Limb (tissue), 2 donors: ENCODE measurements at regions not wholly inside any gene's neighbourhood (a gene's known extent, or its start where the extent isn't known, plus 50 kb on each side); places are given as distances from the start of the nearest gene placed in this dataset.
"Not testable (repeated sequence)": the region's sequence is repeated elsewhere in the genome, so short reads cannot be mapped to it uniquely, and the experiment has no call there.

Experiments
- DNase-seq, 2 donors: peaks; one replicate each; pipeline ENCODE4 v3.0.0-alpha.2; 2016; ENCODE audit errors: extremely low spot score in 2 of 2

DNA sequence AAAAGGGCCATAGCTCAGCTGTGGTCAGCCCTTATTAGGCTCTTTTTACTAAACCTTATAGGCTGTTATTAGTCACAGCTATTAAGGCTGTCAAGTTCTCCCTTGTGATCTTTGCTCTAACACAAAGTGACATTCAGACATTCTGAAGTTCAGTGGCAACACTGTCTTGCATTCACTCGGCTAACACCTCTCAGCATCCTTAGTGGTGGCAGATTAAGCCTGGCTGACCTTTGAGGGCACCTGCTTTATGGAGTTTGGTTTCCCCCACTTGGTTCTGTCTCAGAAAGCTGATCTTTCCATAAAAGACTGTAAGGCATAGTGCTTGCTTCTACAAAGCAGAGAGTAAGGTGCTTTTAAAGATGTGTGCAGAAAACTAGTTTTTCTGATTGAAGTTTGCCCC lies 677.4 kb upstream of the TMEM132C start:
- DNase-seq = no peak

DNA sequence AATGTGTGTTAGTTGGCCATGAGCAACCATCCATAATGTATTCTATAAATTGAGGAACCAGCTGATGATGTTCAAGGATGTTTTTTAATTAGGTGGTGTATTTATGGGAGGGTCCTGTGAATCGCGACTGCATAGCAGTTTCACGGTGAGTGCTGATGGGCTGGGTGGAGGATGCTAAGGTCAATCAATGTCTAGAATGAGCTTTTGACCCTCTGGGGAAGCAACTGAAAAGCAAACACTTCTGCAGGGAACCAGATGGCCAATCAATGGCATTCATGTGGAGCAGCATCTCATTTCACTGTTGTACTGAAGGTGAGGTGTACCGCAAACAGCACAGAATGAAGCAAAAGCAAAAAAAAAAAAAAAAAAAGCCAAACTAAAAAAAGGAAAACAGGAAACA lies 676.1 kb upstream of the TMEM132C start:
- DNase-seq = no peak

DNA sequence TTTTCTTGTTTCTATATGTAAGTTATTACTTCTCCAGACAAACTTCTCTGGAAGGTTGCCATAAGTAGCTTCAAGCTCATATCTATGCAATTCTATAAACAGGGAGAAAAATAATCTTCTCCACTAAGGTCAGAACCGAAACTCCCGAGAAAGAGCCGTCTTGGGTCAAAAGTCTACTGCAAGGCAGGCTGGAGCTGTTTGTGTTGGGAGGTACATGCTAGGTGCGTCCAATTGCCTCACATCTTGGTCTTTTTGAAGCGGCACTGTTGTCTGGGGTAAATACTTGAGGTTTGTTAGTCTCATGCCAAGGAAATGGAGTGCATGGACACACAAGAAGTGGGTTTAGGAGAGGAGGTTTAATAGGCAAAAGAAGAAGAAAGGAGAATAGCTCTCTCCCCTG lies 674.7 kb upstream of the TMEM132C start:
- no peak for DNase-seq

DNA sequence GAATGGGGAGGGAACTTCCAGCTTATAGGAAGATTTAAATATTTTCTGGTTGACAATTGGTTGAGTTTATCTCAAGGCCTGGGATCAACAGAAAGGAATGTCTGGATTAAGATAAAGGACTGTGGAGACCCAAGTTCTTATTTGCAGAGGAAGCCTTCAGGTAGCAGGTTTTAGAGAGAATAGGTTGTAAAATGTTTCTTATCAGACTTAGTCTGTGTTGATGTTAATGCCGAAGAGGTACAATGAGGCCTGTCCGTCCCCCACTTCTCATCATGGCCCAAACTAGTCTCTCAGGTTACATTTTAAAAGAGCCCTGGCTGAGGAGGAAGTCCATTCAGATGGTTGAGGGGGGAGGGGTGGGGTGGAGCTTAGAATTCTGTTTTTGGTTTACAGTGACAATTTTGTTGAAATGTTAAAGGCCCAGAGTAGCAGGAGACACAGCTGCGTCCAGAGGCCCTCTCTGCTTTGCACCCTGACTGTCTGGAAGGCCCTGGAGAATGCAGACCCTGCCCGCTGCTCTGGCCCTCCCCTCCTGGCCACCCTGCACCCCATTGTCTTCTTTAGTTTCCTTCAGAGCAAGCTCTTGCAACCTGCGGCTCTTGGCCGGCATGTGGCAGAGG lies 672.5 kb upstream of the TMEM132C start:
- no peak for DNase-seq

DNA sequence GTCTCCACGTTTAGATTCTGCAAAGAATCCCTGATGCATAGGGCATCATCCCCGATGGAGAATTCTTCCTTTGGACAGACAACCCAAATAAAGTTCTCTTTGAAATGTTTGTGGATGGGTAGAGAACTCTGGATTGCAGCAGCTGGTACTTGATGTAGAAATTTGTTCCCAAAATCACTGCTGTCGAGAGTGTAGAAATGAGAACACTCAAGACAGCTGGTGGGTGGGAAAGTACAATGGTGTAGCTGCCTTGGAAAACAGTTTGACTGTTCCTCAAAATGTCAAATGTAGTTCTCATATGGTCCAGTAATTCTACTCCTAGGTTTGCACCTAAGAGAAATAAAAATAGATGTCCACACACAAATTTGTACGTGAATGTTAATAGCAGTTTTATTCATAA lies 671.5 kb upstream of the TMEM132C start:
- DNase-seq = no peak

GRCh38 chr12:127596891-127597290 lies 670.1 kb upstream of the TMEM132C start:
- DNase-seq = no peak

DNA sequence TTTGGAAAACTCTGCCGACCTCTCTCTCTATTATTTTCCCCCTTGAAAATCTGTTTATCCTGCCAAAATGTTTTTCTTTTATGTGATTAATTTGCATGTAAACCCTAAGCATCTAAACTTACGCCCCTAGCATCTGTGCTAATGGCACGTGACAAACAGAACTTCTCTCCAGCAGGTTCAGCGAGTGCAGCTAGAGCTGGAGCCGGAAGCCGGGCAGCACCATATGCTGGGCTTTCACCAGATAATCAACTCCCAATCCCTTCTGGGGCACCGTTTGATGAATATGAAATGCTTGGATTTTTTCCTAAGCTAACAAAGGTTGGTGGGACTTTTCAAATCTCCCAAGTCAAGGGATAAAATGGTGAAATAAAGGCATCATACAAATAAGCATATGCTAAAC lies 667.5 kb upstream of the TMEM132C start:
- DNase-seq = no peak

DNA sequence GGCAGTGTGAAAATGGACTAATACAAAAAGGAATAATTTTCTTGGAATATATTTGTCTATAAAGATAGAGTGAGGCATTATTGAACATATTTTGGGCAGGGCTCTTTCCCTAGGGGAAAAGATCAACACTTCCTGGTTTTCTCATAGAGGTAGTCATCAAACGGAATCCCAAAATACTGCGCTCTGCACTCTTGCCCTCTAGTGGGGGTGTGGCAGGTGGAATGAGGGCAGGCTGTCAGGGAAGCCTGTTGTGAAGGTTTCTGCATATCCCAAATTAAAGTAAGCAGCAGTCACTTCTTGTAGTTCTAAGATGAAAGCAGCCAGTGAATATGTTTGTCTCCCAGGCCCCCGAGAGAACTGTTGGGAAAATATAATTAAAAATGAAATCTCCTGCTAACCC lies 666.8 kb upstream of the TMEM132C start:
- DNase-seq = no peak

DNA sequence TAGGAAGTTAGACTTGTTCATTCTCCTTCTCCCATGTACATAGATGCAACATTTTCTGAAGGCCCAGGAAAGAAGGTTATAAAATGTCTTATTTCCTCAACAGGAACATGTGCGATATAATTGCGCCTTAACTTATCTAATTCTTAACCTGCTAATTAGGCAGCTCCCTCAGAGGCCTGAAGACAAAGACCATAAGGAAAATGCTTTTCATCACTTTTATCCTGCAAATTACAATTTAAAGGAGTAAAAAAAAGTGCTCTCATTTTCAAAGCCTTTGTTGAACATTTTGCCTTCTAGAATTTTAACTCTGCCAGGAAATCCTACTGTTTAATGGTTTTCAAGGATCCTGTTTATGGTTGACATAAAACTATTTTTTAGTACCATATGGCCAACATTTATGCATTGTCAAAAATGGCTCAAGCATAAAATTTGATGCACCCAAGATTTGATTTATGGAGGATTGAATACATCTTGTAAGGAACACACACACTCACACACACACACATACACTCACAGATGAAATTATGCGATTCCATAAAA lies 660.4 kb upstream of the TMEM132C start:
- no peak for DNase-seq

GRCh38 chr12:127607146-127607725 lies 659.7 kb upstream of the TMEM132C start:
- DNase-seq = no peak

DNA sequence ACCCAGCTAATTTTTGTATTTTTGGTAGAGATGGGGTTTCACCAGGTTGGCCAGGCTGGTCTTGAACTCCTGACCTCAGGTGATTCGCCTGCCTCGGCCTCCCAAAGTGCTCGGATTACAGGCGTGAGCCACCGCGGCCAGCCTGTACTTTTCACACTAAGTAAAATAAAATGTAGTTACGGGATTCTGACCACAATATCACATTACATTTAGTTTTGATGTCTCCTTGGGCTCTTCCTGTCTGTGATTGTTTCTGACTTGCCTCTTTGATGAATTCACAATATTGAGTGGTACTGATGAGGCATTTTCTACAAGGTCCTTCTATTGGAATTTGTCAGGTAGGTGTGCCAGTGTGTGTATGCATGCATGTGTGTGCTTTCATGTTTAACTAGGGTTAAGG lies 658.6 kb upstream of the TMEM132C start:
- DNase-seq = not testable (repeated sequence)

DNA sequence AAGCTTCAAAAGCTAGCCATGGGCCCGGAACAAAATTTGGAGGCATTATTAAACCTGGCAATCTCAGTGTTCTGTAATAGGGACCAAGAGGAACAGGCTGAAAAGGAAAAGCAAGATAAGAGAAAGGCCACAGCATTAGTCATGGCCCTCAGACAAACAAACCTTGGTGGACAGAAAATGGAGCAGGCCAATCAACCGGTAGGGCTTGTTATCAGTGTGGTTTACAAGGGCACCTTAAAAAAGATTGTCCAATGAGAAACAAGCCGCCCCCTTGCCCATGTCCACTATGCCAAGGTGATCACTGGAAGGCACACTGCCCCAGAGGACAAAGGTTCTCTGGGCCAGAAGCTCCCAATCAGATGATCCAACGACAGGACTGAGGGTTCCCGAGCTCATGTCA lies 653.9 kb upstream of the TMEM132C start:
- DNase-seq = no peak

DNA sequence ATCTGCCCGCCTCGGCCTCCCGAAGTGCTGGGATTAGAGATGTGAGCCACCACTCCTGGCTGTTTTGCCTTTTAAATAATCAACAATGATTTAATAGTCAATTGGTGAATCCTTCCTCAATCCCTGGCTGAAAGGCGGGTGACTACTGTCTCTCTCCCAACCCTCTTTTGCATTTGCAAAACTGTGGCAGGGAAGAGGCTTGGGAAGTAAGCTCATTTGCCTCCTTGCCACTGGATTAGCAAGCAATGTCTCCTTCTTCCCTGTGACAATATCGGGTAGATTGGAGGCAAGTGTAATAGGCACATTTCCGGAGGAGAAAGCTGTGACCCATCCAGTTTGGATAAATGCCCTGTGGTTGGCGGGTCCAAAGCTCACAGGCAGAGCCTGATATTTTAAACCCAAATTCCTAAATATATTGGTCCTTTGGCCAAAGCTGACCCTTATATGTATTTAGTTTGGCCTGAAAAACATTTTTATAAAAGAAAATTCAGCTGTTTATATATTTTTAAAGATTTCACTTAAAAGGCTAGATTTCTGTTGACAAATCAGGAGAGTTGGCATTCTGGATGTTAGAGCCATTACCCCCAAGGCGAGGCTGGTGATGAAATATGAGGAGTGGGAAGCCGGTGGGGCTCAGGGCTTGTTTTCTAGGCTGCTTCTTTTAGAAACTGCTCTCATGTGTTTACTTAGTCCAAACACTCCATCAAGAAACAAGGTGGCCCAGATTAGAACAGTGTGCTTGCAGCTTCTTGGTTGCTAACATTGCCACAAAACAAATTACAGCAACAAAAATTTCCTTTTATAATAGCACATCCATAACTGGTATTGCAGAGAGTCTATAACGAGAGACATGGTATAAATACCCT lies 646.9 kb upstream of the TMEM132C start:
- no peak for DNase-seq

DNA sequence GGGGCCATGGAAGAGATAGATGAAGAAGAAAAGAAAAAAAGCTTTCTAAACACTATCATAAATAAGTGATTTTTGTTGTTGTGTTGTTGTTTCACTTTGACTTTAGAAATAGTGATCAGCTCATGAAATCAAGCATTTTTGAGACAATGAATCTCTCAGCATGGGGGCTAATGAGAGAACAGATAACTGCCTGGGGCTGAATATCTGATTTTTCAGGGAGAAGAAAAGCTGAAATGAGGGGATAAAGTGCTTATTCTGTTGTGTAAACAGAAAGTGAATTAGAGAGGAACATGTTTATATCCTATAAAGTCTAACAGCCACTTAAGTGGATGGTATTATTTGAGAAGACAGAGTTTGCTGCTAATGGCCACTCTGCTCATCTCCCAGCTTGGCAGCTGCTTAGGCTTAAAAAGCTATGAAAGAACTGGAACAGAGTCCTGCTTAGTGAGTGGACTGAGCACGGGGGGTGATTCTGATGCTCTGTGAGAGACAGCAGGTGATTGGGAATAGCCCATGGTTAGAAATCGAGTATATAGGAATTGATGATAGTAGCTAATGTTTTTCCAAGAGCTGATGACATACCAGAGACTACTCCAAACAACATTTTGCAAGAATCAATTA lies 646.1 kb upstream of the TMEM132C start:
- no peak for DNase-seq

DNA sequence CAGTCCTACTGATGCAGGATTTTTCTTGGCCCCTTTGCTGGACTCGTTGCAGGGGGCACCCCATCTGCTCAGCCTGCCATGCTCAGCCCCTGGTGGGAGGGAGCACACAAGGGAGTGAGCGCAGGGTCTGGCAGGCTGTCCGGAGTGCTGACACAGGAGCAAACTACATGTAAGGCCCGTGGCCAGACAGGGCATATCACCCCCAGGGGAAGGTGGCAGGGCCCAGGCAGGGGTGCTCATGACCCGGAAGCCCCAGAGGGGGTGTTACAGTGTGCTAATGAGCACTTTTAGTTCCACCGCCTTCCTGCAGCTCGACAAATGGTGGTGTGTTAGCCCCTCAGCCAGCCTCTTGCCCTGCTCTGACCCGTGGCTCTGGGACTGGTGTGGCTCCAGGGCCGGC lies 645.6 kb upstream of the TMEM132C start:
- no peak for DNase-seq

DNA sequence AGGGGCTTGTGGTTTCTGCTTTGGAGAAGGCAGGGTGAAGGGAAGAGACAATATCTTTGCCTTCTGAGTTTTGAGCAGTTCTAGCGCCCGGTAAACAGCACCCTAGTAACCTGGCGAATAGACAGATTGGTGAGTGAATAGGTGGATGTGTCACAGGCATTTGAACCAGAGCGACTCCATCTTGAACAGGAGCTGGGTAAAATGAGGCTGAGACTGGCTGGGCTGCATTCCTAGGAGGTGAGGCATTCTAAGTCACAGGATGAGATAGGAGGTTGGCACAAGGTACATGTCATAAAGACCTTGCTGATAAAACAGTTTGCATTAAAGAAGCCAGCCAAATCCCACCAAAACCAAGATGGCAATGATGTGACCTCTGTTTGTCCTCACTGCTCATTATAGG lies 643.6 kb upstream of the TMEM132C start:
- no peak for DNase-seq

- DNase-seq = no peak
These were observed 641.7 kb upstream of the TMEM132C start for GRCh38 chr12:127625176-127625771.

DNA sequence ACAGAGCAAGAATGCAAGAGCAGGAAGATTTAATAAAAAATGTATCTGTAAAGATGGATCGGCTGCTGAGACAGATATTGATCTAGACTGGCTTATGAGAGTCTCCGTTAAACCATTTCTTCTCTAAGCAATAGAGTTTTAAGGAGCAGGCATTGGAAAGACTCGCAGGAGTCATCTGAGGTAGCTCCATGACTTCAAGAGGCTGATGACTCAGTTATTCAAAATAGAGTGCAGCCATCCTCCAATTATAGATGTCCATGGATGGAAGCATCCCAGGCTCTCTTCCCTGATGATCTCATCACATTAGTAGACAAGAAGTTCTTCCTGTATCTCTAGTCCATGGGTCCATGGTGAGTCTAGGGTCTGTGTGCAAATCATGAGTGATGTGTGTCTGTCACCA lies 638.3 kb upstream of the TMEM132C start:
- DNase-seq = no peak

DNA sequence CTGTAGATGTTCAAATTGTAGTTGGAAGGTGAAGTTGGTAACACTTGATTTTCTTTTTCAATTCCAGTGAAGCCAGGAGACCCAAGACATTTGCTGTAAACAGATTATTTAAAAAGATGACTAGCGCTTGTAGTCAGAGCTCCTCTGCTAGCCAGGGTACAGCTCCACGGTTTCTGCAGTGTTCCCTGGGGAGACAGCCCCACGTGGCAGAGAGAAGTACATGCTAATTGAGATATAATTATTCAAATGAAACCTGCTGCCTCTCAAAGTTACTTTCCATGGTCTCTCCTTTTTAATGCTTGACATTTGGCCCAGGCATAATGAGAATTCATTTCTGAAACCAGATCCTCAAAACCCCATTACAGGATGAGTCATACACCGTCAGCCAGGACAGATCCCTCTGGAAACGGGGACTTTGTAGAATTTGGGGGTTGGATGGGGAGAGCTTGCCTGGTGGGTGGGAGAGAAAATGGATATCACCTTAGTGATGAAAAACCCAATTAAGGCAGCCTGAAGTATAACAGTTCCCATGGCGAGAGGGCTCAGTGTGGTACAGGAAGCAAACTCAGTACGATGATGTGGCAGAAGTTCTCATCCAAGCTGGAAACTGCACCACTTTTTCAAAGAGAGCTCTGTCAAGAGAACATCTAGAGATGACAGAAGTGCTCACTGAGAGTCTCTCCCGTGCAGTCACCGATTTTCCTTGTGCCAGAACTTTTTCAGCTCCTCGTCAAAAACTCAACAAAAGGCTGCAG lies 637.7 kb upstream of the TMEM132C start:
- DNase-seq = no peak

GRCh38 chr12:127632461-127632860 lies 634.5 kb upstream of the TMEM132C start:
- no peak for DNase-seq

DNA sequence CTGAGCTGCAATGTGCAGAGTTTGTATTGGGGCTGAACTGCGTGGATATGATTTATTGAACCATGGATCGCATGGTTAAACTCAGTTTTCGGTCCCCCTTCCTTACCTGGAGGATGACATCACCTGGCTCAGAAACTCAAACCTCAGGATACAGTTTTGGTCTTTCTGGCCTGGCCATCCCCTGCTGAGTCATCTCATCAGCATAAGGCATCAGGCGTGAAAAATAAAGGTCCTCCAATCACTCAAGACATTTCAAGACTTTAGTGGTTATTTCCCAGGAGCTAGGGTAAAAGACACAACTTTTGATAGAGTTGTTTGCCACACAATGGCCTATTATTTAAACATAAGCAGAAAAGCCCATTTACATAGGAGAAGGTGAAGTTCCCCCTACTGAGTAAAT lies 631.1 kb upstream of the TMEM132C start:
- DNase-seq = no peak
